Large intestine (tissue), 3 donors: ENCODE measurements at regions not wholly inside any gene's neighbourhood (a gene's known extent, or its start where the extent isn't known, plus 50 kb on each side); places are given as distances from the start of the nearest gene placed in this dataset.

Experiments
- DNase-seq, 2 donors: peaks; one replicate each; pipeline versions ENCODE4 v3.0.0 to v3.0.0-alpha.2; 2013
- H3K27ac ChIP-seq: one replicate; pipeline ENCODE4 v1.5.1; 2013; ENCODE audit warnings: low read length
- H3K27me3 ChIP-seq: 2 replicates; pipeline ENCODE4 v1.6.1; 2013; ENCODE audit warnings: low read length; ENCODE audit not compliant: control insufficient read depth, insufficient read depth
- H3K36me3 ChIP-seq: 2 replicates; pipeline ENCODE4 v1.6.1; 2013; ENCODE audit warnings: low read length; ENCODE audit not compliant: control insufficient read depth, insufficient read depth
- H3K4me1 ChIP-seq: one replicate; pipeline ENCODE4 v1.6.1; 2013; ENCODE audit warnings: low read length; ENCODE audit not compliant: control insufficient read depth, insufficient read depth
- H3K4me3 ChIP-seq: one replicate; pipeline ENCODE4 v1.5.1; 2013; ENCODE audit warnings: low read length
- H3K9me3 ChIP-seq: one replicate; pipeline ENCODE4 v1.6.1; 2013; ENCODE audit warnings: mild to moderate bottlenecking, low read depth, low read length, moderate library complexity; ENCODE audit not compliant: control insufficient read depth
- WGBS: methylation state at CpG from one replicate; pipeline ENCODE4 v1.1.5; 2013; ENCODE audit warnings: low lambda C conversion rate; ENCODE audit not compliant: insufficient coverage; 5-methylcytosine and 5-hydroxymethylcytosine counted together

DNA sequence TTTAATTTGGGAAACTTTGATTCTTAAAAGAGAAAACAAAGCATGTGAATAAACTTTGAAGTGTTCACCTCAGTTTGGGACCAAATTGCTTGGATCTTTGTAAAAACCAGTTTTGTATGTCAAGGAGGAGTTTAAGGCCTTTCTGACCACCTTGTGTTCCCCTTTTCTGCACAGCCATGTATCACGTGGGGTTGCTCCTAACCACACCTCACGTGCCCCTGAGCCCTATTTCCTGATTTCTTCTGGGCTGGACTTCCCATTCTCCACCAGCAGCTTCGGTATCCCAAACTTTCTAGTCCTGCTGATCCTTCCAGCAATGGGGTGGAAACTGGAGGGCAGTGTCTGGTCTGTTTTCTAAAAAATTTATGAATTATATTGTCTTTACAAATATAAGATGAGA, 76.4 kb upstream of the STT3B start:
- no peaks in the 10 kb centered on the region for H3K27me3 ChIP-seq
- no peaks in the 10 kb centered on the region for H3K9me3 ChIP-seq
- no peaks in the 10 kb centered on the region for H3K4me1 ChIP-seq
- no peak overlapping the region for H3K4me3 ChIP-seq
- no peak overlapping the region for H3K27ac ChIP-seq
- H3K36me3 ChIP-seq = no peaks in the 10 kb centered on the region
- no CpG with 5 or more reads among the region's 3 CpGs for WGBS
- no peak for DNase-seq

GRCh38 chr3:31461426-31461825, 71.3 kb upstream of the STT3B start:
- Histone ChIP-seq H3K4me3 (no peak overlapping the region), H3K36me3 (no peaks in the 10 kb centered on the region), H3K4me1 (peaks cover 11% of the 10 kb centered on the region), H3K9me3 (no peaks in the 10 kb centered on the region), H3K27ac (no peak overlapping the region), H3K27me3 (no peaks in the 10 kb centered on the region)
- DNase-seq = no peak
- no CpG with 5 or more reads among the region's 2 CpGs for WGBS

GRCh38 chr3:31462050-31462569, 70.6 kb upstream of the STT3B start:
- no peaks in the 10 kb centered on the region for H3K27me3 ChIP-seq
- peak; percentile 53 to 87 for DNase-seq
- no peak overlapping the region for H3K4me3 ChIP-seq
- no peak overlapping the region for H3K27ac ChIP-seq
- no peaks in the 10 kb centered on the region for H3K9me3 ChIP-seq
- peaks cover 11% of the 10 kb centered on the region for H3K4me1 ChIP-seq
- no peaks in the 10 kb centered on the region for H3K36me3 ChIP-seq
- WGBS = 0% methylated on average over 1 of the region's 4 CpGs

- Histone ChIP-seq H3K27me3 (no peaks in the 10 kb centered on the region), H3K4me3 (no peak overlapping the region), H3K27ac (no peak overlapping the region), H3K9me3 (no peaks in the 10 kb centered on the region), H3K36me3 (no peaks in the 10 kb centered on the region), H3K4me1 (peaks cover 11% of the 10 kb centered on the region)
- DNase-seq = no peak
Observed at GRCh38 chr3:31465999-31466398, 66.7 kb upstream of the STT3B start.

DNA sequence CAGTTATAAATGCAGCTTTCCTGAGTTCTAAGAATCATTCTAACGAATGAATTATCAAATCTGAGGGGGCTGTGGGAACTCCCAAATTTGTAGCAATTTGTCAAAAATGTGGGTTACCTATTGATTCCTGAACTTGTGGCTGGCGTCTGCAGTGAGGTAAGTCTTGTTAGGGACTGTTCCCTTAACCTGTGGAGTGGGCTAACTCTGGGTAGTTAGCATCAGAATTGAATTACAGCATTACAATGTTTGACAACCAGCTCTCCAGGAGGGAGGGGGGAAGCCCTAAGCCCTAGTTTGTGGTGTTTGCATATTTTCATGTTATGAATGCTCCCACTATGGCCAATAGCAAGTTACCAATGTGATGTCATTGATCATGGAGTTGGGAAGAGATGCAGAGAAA, 65.9 kb upstream of the STT3B start:
- WGBS = no CpG with 5 or more reads among the region's 2 CpGs
- no peak overlapping the region for H3K4me3 ChIP-seq
- no peaks in the 10 kb centered on the region for H3K27me3 ChIP-seq
- H3K36me3 ChIP-seq = no peaks in the 10 kb centered on the region
- H3K9me3 ChIP-seq = no peaks in the 10 kb centered on the region
- peaks cover 10% of the 10 kb centered on the region for H3K4me1 ChIP-seq
- no peak for DNase-seq
- no peak overlapping the region for H3K27ac ChIP-seq

DNA sequence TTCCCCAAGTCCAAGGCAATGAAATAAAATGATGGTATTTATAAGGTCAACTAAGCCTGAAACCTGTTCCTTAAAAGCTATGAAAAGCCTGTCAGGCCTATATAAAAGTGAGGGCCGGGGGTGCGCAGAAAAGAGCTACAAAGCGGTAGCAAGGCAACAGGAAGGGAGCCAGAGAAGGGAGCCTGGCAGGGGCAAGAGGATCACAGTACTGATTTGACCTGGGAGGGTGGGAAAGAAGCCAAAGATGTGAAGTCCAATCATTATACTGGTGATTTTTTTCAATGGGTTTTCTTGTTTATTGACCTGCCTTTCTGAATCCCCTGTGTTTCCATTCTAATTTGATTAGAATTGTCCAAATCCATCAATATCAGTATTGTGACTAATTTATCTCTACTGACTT, 64.3 kb upstream of the STT3B start:
- Histone ChIP-seq H3K36me3 (no peaks in the 10 kb centered on the region), H3K27me3 (no peaks in the 10 kb centered on the region), H3K4me3 (no peak overlapping the region), H3K9me3 (no peaks in the 10 kb centered on the region), H3K27ac (no peak overlapping the region), H3K4me1 (no peaks in the 10 kb centered on the region)
- WGBS = 100% methylated on average over 3 of the region's 3 CpGs
- DNase-seq = no peak

DNA sequence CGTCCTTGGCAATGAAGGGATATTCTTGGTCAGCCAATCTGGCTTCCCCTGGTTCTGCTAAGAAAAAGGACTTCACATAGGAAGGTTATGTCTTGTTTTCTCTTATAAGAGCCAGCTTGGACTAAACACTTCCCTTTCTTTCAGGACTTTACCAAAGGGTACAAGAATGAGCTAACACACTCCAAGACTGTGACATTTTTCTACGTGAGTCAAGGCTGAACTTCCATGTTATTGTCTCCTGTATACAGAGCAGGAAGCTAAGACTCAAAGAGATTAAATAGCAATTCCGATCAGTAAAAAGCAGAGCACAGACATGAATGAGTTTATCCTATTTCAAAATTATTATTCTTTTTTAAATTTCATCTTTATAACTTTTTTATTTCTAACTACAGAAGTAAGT, 63.3 kb upstream of the STT3B start:
- Histone ChIP-seq H3K4me1 (no peaks in the 10 kb centered on the region), H3K9me3 (no peaks in the 10 kb centered on the region), H3K4me3 (no peak overlapping the region), H3K27ac (no peak overlapping the region), H3K36me3 (no peaks in the 10 kb centered on the region), H3K27me3 (no peaks in the 10 kb centered on the region)
- WGBS = 100% methylated on average over 2 of the region's 3 CpGs
- no peak for DNase-seq

DNA sequence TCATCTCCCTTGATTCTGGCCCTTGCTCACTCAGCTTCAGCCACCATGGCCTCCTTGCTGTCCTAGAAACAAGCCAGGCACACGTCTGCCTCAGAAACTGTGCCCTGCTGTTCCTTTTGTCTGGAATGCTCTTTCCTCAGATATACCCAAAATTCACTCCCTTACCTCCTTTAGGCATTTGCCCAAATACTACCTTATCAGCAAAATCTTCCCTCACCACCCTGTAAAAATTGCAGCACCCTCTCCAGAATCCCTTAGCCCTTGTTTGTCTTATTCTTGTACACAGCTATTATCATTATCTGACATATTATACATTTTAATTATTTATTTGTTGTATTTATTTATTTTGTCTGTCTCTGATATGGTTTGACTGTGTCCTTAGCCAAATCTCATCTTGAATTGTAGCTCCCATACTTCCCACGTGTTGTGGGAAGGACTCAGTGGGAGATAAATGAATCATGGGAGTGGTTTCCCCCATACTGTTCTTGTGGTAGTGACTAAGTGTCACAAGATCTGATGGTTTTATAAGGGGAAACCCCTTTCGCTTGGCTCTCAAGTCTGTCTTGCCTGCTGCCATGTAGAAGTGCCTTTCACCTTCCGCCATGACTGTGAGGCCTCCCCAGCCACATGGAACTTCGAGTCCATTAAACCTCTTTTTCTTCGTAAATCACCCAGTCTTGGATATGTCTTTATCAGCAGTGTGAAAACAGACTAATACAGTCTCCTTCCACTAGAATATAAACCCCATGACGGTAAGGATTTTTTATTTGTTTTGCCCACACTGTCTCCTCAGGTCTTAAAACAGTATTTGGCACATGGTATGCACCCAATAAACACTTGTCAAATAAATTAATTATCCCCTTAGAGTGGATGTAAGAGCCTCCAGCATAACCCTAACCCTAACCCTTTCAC, 60.0 kb upstream of the STT3B start:
- Histone ChIP-seq H3K27ac (no peak overlapping the region), H3K36me3 (no peaks in the 10 kb centered on the region), H3K4me3 (no peak overlapping the region), H3K27me3 (no peaks in the 10 kb centered on the region), H3K4me1 (no peaks in the 10 kb centered on the region), H3K9me3 (no peaks in the 10 kb centered on the region)
- DNase-seq = no peak
- WGBS = 100% methylated on average over 2 of the region's 7 CpGs

DNA sequence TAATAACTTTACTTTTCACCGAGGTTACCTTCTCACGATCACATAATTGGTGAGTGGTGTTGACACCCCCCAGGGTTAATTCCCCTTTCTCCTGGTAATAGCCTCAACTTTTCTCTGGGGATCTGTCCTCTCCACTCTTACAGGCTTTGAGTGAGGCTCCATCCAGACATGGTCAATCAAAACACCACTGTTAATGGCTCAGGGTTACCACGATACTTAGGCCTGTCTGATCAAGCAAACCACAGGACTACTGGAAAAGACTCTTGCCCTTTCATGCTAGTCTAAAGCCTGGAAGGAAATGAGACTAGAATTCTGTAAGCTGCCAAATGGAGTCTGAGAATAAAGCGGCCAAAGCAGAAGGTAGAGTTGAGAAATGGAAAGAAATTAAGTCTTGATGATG, 56.5 kb upstream of the STT3B start:
- H3K4me1 ChIP-seq = no peaks in the 10 kb centered on the region
- DNase-seq = no peak
- H3K27ac ChIP-seq = no peak overlapping the region
- no peaks in the 10 kb centered on the region for H3K9me3 ChIP-seq
- WGBS = no CpG with 5 or more reads among the region's 4 CpGs
- no peak overlapping the region for H3K4me3 ChIP-seq
- no peaks in the 10 kb centered on the region for H3K27me3 ChIP-seq
- H3K36me3 ChIP-seq = no peaks in the 10 kb centered on the region

GRCh38 chr3:31479431-31479830, 53.3 kb upstream of the STT3B start:
- Histone ChIP-seq H3K9me3 (no peaks in the 10 kb centered on the region), H3K27me3 (no peaks in the 10 kb centered on the region), H3K4me3 (no peak overlapping the region), H3K4me1 (no peaks in the 10 kb centered on the region), H3K27ac (no peak overlapping the region), H3K36me3 (no peaks in the 10 kb centered on the region)
- WGBS = 100% methylated on average over 1 of the region's 1 CpG
- no peak for DNase-seq

DNA sequence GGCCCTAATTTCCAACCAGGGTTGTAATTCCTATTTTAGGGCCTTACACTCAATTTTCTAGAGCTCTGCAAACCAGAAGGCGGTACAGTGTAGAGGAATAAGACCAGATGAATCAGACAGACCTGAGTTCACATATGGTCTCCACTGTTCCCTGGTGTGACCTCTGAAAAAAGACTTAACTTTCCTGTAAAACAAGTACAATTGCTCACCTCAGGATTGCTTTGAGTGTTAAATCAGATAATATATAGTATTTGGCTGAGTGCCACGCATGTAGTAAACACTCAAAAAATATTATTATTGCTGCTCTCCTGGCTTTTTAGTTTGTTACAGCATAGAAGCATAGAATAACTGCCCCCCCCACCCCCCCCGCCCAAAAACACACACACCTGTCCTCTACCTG, 51.0 kb upstream of the STT3B start:
- H3K36me3 ChIP-seq = no peaks in the 10 kb centered on the region
- no peak overlapping the region for H3K27ac ChIP-seq
- no peaks in the 10 kb centered on the region for H3K4me1 ChIP-seq
- no peaks in the 10 kb centered on the region for H3K9me3 ChIP-seq
- whole genome bisulfite sequencing = no CpG with 5 or more reads among the region's 3 CpGs
- no peaks in the 10 kb centered on the region for H3K27me3 ChIP-seq
- no peak overlapping the region for H3K4me3 ChIP-seq
- DNase-seq = no peak
